HG03469 (cell line): ENCODE measurements at regions not wholly inside any gene's neighbourhood (a gene's known extent, or its start where the extent isn't known, plus 50 kb on each side); places are given as distances from the start of the nearest gene placed in this dataset.

Experiments used
- ATAC-seq: cut with Tn5 transposase; IDR thresholded peaks from one replicate; pipeline ENCODE4 v1.9.1; 2021; ENCODE audit warnings: mild to moderate bottlenecking, moderate library complexity, moderate number of reproducible peaks; ENCODE audit not compliant: unreplicated experiment

GRCh38 chr3:90010341-90010740, 902.9 kb downstream of the EPHA3 start:
- ATAC-seq: no peak

- no peak for ATAC-seq
These were observed 903.7 kb downstream of the EPHA3 start for GRCh38 chr3:90011131-90011530.

- no peak for ATAC-seq
These were observed 904.2 kb downstream of the EPHA3 start for GRCh38 chr3:90011596-90011995.

- no peak for ATAC-seq
These were observed 904.6 kb downstream of the EPHA3 start for GRCh38 chr3:90011996-90012395.

GRCh38 chr3:90015688-90016356, 908.4 kb downstream of the EPHA3 start:
- no peak for ATAC-seq

GRCh38 chr3:90016555-90016954, 909.1 kb downstream of the EPHA3 start:
- ATAC-seq: no peak

GRCh38 chr3:90018779-90019178, 911.4 kb downstream of the EPHA3 start:
- no peak for ATAC-seq

GRCh38 chr3:90025019-90025418, 917.6 kb downstream of the EPHA3 start:
- no peak for ATAC-seq

- ATAC-seq: no peak
These were observed 919.0 kb downstream of the EPHA3 start for GRCh38 chr3:90026406-90026805.

- no peak for ATAC-seq
These were observed 923.7 kb downstream of the EPHA3 start for GRCh38 chr3:90031121-90031520.

GRCh38 chr3:90032980-90033641, 925.7 kb downstream of the EPHA3 start:
- no peak for ATAC-seq

GRCh38 chr3:90034038-90034437, 926.6 kb downstream of the EPHA3 start:
- ATAC-seq: no peak

- no peak for ATAC-seq
These were observed 928.2 kb downstream of the EPHA3 start for GRCh38 chr3:90035643-90036042.

- ATAC-seq: no peak
These were observed 929.6 kb downstream of the EPHA3 start for GRCh38 chr3:90036939-90037469.

GRCh38 chr3:90039994-90040393, 932.6 kb downstream of the EPHA3 start:
- ATAC-seq: no peak

- no peak for ATAC-seq
These were observed 933.1 kb downstream of the EPHA3 start for GRCh38 chr3:90040554-90040953.

- ATAC-seq: no peak
These were observed 934.6 kb downstream of the EPHA3 start for GRCh38 chr3:90041995-90042394.

- no peak for ATAC-seq
These were observed 935.9 kb downstream of the EPHA3 start for GRCh38 chr3:90043287-90043686.

GRCh38 chr3:90044084-90044816, 936.8 kb downstream of the EPHA3 start:
- ATAC-seq: no peak

GRCh38 chr3:90052425-90052950, 945.1 kb downstream of the EPHA3 start:
- ATAC-seq: no peak

GRCh38 chr3:90054311-90054710, 946.9 kb downstream of the EPHA3 start:
- ATAC-seq: no peak
